Right atrium auricular region (tissue), 2 donors: ENCODE measurements at regions not wholly inside any gene's neighbourhood (a gene's known extent, or its start where the extent isn't known, plus 50 kb on each side); places are given as distances from the start of the nearest gene placed in this dataset.

Experiments used
- DNase-seq: peaks from one replicate; pipeline ENCODE4 v3.0.0-alpha.2; 2019; ENCODE audit warnings: low spot score
- H3K27ac ChIP-seq, 2 donors: fragments of 200-600 bp; sonication (generic); 1 replicate in 1 of 2; 2 replicates in 1 of 2; pipeline ENCODE4 v1.5.1; 2016 to 2019
- H3K27me3 ChIP-seq, 2 donors: fragments of 200-600 bp; sonication (generic); one replicate each; pipeline versions ENCODE4 v1.5.1 to v1.6.0; 2017 to 2019
- H3K36me3 ChIP-seq: fragments of 200-600 bp; sonication (generic); one replicate; pipeline ENCODE4 v1.5.1; 2016
- H3K4me1 ChIP-seq, 2 donors: fragments of 200-600 bp; sonication (generic); one replicate each; pipeline versions ENCODE4 v1.5.1 to v1.6.0; 2017 to 2019
- H3K4me3 ChIP-seq, 2 donors: fragments of 200-600 bp; sonication (generic); 1 replicate in 1 of 2; 2 replicates in 1 of 2; pipeline ENCODE4 v1.5.1; 2017 to 2019; ENCODE audit warnings: mild to moderate bottlenecking in 1 of 2, moderate library complexity in 1 of 2
- H3K9me3 ChIP-seq, 2 donors: fragments of 200-600 bp; sonication (generic); one replicate each; pipeline ENCODE4 v1.5.1; 2019
- TF ChIP-seq, protein P1 (sequence below), 2 donors: fragments of 200-600 bp; sonication (generic); IDR thresholded peaks; one replicate each; pipeline ENCODE4 v1.5.1; 2019; ENCODE audit warnings: antibody characterized with exemption in 2 of 2

GRCh38 chr1:193568512-193568911 lies 382.1 kb upstream of the B3GALT2 start:
- H3K27me3 ChIP-seq = no peaks in the 10 kb centered on the region
- no peaks in the 10 kb centered on the region for H3K9me3 ChIP-seq
- no peaks in the 10 kb centered on the region for H3K4me1 ChIP-seq
- H3K27ac ChIP-seq = no peak overlapping the region
- H3K4me3 ChIP-seq = no peak overlapping the region
- TF ChIP-seq, protein P1, sequence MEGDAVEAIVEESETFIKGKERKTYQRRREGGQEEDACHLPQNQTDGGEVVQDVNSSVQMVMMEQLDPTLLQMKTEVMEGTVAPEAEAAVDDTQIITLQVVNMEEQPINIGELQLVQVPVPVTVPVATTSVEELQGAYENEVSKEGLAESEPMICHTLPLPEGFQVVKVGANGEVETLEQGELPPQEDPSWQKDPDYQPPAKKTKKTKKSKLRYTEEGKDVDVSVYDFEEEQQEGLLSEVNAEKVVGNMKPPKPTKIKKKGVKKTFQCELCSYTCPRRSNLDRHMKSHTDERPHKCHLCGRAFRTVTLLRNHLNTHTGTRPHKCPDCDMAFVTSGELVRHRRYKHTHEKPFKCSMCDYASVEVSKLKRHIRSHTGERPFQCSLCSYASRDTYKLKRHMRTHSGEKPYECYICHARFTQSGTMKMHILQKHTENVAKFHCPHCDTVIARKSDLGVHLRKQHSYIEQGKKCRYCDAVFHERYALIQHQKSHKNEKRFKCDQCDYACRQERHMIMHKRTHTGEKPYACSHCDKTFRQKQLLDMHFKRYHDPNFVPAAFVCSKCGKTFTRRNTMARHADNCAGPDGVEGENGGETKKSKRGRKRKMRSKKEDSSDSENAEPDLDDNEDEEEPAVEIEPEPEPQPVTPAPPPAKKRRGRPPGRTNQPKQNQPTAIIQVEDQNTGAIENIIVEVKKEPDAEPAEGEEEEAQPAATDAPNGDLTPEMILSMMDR (IDR thresholded peaks at IDR 0.05) = no peak
- no peak for DNase-seq
- no peaks in the 10 kb centered on the region for H3K36me3 ChIP-seq

DNA sequence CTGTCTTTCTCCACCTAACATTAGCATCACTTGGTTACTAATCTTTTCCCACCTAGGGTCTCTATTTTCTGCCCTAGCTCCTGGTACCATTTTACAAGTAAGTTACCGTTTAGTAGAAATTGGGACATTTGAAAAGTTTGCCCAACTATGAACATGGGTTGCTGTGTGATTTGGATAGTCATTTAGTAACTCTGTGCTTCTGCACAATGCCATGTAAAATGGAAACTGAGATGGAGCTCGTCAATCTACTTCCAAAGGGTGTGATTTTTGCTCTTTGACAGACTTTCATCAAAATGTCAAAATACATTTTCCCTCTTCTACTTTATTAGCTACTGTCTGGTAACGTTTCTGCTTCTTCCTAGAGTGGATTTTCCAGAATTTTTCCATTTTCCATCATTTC lies 381.5 kb upstream of the B3GALT2 start:
- DNase-seq = no peak

GRCh38 chr1:193566735-193567134 lies 380.3 kb upstream of the B3GALT2 start:
- no peak for DNase-seq
- Histone ChIP-seq H3K36me3 (no peaks in the 10 kb centered on the region), H3K4me3 (no peak overlapping the region), H3K9me3 (no peaks in the 10 kb centered on the region), H3K27ac (no peak overlapping the region), H3K4me1 (no peaks in the 10 kb centered on the region), H3K27me3 (no peaks in the 10 kb centered on the region)
- TF ChIP-seq, protein P1 (IDR thresholded peaks at IDR 0.05) = no peak

More for the DNA sequence above, 381.5 kb upstream of the B3GALT2 start:
- no peak overlapping the region for H3K4me3 ChIP-seq
- H3K27me3 ChIP-seq = no peaks in the 10 kb centered on the region
- TF ChIP-seq, protein P1 (IDR thresholded peaks at IDR 0.05) = no peak
- no peaks in the 10 kb centered on the region for H3K9me3 ChIP-seq
- H3K4me1 ChIP-seq = no peaks in the 10 kb centered on the region
- no peak overlapping the region for H3K27ac ChIP-seq
- no peaks in the 10 kb centered on the region for H3K36me3 ChIP-seq

- Histone ChIP-seq H3K9me3 (no peaks in the 10 kb centered on the region), H3K4me1 (no peaks in the 10 kb centered on the region), H3K27ac (no peak overlapping the region), H3K36me3 (no peaks in the 10 kb centered on the region), H3K4me3 (no peak overlapping the region), H3K27me3 (no peaks in the 10 kb centered on the region)
- TF ChIP-seq, protein P1 (IDR thresholded peaks at IDR 0.05) = no peak
- DNase-seq = no peak
Observed at GRCh38 chr1:193565971-193566577, 379.7 kb upstream of the B3GALT2 start.

DNA sequence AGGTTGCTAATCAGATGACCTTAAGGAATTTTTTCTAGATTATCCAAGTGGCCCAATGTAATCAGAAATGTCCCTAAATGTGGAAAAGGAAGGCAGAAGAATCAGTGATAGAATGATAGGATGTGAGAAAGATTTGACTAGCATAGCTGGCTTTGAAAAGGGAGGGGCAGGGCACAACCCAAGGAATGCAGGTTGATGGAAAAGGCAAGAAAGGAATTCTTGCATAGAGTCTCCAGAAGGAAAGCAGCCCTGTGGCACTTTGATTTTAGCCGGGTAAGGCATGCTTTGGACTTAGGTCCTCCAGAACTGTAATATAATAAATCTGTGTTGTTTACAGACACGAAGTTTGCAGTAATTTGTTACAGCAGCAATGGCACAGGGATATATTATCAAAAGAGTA lies 375.7 kb upstream of the B3GALT2 start:
- TF ChIP-seq, protein P1 (IDR thresholded peaks at IDR 0.05) = no peak
- H3K27me3 ChIP-seq = no peaks in the 10 kb centered on the region
- no peak overlapping the region for H3K4me3 ChIP-seq
- no peaks in the 10 kb centered on the region for H3K36me3 ChIP-seq
- no peaks in the 10 kb centered on the region for H3K9me3 ChIP-seq
- no peaks in the 10 kb centered on the region for H3K4me1 ChIP-seq
- DNase-seq = no peak
- H3K27ac ChIP-seq = no peak overlapping the region

DNA sequence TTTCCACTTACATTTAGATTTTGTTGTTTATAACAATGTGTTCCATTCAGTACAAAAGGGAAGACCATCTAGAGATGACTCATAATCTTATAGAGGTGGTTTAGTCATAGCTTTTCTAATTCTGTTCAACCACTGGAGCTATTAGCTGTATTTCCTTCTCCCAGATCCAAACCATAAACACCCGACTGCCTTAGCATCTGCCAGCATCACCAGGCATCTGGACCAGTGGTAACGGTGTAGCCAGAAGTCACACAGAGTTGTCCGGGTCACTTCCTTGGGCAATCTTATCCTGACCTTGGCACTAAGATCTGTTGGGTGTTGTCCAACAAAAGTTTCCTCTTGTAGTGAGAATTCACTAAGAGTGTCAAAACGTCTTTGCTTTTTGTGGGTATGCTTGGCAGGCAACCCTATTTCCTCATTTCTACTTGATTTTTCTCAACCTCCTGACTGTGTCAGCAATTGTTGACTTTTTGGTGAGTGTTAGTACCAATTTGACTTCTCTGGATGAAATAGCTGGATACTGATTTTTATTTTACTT lies 372.1 kb upstream of the B3GALT2 start:
- Histone ChIP-seq H3K4me3 (no peak overlapping the region), H3K36me3 (no peaks in the 10 kb centered on the region), H3K27me3 (no peaks in the 10 kb centered on the region), H3K4me1 (no peaks in the 10 kb centered on the region), H3K9me3 (no peaks in the 10 kb centered on the region), H3K27ac (no peak overlapping the region)
- TF ChIP-seq, protein P1 (IDR thresholded peaks at IDR 0.05) = no peak
- no peak for DNase-seq
